ENCODE measurements at regions not wholly inside any gene's neighbourhood (a gene's known extent, or its start where the extent isn't known, plus 50 kb on each side); places are given as distances from the start of the nearest gene placed in this dataset.

DNA sequence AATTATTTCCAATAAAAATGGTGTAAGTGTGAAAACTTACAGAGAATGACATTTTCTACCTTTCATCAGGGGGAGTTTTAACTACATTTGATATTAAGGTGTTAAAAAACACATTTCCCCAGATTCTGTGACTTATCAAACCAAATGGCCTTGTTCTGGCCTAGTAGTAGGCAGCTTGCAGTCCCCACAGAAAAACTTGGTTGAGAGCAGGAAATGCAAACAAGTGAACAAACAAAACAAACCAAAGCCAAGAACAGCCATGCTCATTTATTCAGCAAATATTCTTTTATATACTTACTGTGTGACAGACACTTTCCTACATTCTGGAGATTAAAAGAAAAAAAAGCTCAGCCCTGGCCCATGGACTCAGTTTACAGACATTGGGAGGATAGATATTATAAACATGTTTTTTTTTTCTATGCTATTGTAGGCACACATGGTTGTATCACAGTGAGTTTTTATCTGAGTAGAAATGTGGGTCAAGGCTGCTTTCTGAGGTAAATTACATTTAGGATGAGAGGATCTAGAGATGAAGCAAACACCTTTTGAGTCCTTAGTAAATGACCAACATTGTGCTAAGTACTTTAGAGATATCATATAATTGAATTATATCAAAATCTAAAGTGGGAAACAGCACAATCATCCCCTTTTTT, 449.2 kb upstream of the AADAT start:
- H3K27ac ChIP-seq: no peak overlapping the region
- no peaks in the 10 kb centered on the region for H3K36me3 ChIP-seq
- no peak overlapping the region for H3K4me2 ChIP-seq
- no peak overlapping the region for H3K4me3 ChIP-seq
- no peaks in the 10 kb centered on the region for H3K4me1 ChIP-seq
- H4K20me1 ChIP-seq: no peaks in the 10 kb centered on the region
- no peak overlapping the region for H3K9ac ChIP-seq
- H3K9me3 ChIP-seq (replicated peaks in 1 of 11): 0 out of 22 replicates have a peak, but pooled peaks cover 0 to 7% (median 0%) of the 10 kb centered on the region in 11 experiments
- H3K27me3 ChIP-seq: no peaks in the 10 kb centered on the region
- TF ChIP-seq Cebpa-rat (IDR thresholded peaks at IDR 0.05): no peak

- TF ChIP-seq Cebpa-rat (IDR thresholded peaks at IDR 0.05): no peak
- H3K27ac ChIP-seq: no peak overlapping the region
Measured at GRCh38 chr4:170529748-170530722, 440.3 kb upstream of the AADAT start.

DNA sequence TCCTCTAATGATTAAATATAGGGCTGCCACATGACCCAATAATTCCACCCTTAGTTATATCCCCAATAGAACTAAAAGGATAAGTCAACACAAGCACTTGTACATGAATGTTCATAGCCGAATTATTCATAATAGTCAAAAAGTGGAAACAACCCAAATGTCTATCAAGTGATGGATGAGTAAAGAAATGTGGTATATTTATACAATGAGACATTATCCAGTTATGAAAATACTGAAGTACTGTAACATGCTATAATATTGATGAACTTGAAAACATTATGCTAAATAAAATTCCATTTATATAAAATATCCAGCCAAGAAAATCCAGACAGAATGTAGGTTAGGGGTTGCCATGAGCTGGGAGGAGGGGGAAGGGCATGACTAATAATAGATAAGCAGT, 436.7 kb upstream of the AADAT start:
- H3K27me3 ChIP-seq: no peaks in the 10 kb centered on the region
- H3K36me3 ChIP-seq: no peaks in the 10 kb centered on the region
- no peak overlapping the region for H3K4me3 ChIP-seq
- no peak overlapping the region for H3K9ac ChIP-seq
- no peak overlapping the region for H3K4me2 ChIP-seq
- H3K27ac ChIP-seq: no peak overlapping the region
- TF ChIP-seq Cebpa-rat (IDR thresholded peaks at IDR 0.05): no peak
- H4K20me1 ChIP-seq: no peaks in the 10 kb centered on the region
- H3K4me1 ChIP-seq: no peaks in the 10 kb centered on the region
- no peaks in the 10 kb centered on the region for H3K9me3 ChIP-seq (replicated peaks in 1 of 11)

More at GRCh38 chr4:170529748-170530722, 440.3 kb upstream of the AADAT start:
- Histone ChIP-seq H3K27me3 (no peaks in the 10 kb centered on the region), H3K9ac (no peak overlapping the region), H3K36me3 (no peaks in the 10 kb centered on the region), H3K9me3 (replicated peaks in 1 of 11) (no peaks in the 10 kb centered on the region), H3K4me3 (no peak overlapping the region), H4K20me1 (no peaks in the 10 kb centered on the region), H3K4me1 (no peaks in the 10 kb centered on the region), H3K4me2 (no peak overlapping the region)

DNA sequence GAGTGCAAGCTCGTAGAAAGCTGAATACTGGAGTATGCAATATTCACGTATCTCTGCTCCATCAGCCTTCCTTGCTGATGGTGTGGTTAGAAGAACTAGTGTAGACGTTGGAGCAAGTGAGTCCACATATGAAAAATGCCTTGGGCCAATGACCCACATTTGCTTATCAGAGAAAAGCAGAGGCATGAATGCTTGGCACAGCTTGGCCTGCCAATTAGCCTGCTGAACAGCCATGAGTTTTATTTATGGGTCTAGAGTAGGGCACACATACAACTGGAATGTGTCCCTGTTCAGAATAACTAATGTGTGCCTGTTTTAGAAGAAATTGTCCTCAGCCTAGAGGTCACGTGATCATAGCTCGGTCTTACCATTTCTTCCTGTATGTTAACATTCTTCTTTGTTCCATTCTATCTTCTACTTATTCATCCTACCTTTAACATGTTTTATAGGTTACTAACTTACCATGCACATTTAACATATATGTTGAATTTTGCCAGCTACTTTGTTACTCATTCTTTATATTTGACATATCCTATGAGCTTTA, 432.7 kb upstream of the AADAT start:
- no peaks in the 10 kb centered on the region for H3K36me3 ChIP-seq

GRCh38 chr4:170497689-170498088, 407.9 kb upstream of the AADAT start:
- H3K4me1 ChIP-seq: peaks cover 0 to 11% (median 4%) of the 10 kb centered on the region in 10 experiments; a peak in 7 of 20 replicates
- TF ChIP-seq Cebpa-rat (IDR thresholded peaks at IDR 0.05): no peak
- peak overlapping the region; percentile 41 to 56 (median 46) for H3K4me3 ChIP-seq
- H3K36me3 ChIP-seq: no peaks in the 10 kb centered on the region
- H3K9me3 ChIP-seq (replicated peaks in 1 of 11): peaks cover 0 to 18% (median 11%) of the 10 kb centered on the region in 11 experiments; a peak in 10 of 22 replicates
- H3K4me2 ChIP-seq: peak overlapping the region; percentile 38 to 76 (median 60)
- H3K27me3 ChIP-seq: no peaks in the 10 kb centered on the region
- H3K27ac ChIP-seq: peak overlapping the region; percentile 9 to 63 (median 45); a peak in 17 of 22 replicates
- H4K20me1 ChIP-seq: no peaks in the 10 kb centered on the region
- peak overlapping the region; percentile 47 to 65 (median 59); a peak in 19 of 22 replicates for H3K9ac ChIP-seq

More for the DNA sequence above, 432.7 kb upstream of the AADAT start:
- TF ChIP-seq Cebpa-rat (IDR thresholded peaks at IDR 0.05): no peak
- Histone ChIP-seq H3K9ac (no peak overlapping the region), H3K27ac (no peak overlapping the region), H3K4me2 (no peak overlapping the region), H3K27me3 (no peaks in the 10 kb centered on the region), H3K4me3 (no peak overlapping the region), H3K9me3 (replicated peaks in 1 of 11) (no peaks in the 10 kb centered on the region; a peak in 2 of 22 replicates), H4K20me1 (no peaks in the 10 kb centered on the region), H3K4me1 (no peaks in the 10 kb centered on the region)

DNA sequence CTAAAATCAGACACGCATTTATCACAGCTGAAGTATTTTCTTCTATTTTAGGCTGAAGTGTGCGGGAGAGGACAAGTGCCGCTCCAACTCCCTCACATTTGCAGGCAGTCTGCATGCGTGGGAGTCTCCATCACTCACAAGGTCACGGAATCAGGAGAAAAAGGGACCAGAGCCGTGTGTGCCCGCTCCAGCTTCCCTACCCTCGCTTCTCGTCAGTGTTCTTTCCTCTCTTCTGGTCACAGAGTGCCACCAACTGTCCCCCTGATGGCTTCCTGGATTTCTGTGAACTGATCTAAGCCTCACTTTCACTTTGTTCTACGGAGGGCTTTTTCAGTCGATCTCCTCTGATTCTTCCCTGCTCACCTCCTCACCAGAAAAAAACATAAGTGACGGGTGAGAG, 407.4 kb upstream of the AADAT start:
- Histone ChIP-seq H3K27me3 (no peaks in the 10 kb centered on the region), H3K36me3 (no peaks in the 10 kb centered on the region), H3K27ac (peak overlapping the region; percentile 9 to 63 (median 45); a peak in 19 of 22 replicates), H3K9ac (peak overlapping the region; percentile 47 to 65 (median 59); a peak in 20 of 22 replicates), H3K9me3 (replicated peaks in 1 of 11) (peaks cover 0 to 18% (median 11%) of the 10 kb centered on the region in 11 experiments; a peak in 10 of 22 replicates), H3K4me3 (peak overlapping the region; percentile 41 to 56 (median 46)), H4K20me1 (no peaks in the 10 kb centered on the region), H3K4me1 (peaks cover 0 to 11% (median 4%) of the 10 kb centered on the region in 10 experiments; a peak in 7 of 20 replicates), H3K4me2 (peak overlapping the region; percentile 38 to 76 (median 60))
- no peak for TF ChIP-seq Cebpa-rat (IDR thresholded peaks at IDR 0.05)

DNA sequence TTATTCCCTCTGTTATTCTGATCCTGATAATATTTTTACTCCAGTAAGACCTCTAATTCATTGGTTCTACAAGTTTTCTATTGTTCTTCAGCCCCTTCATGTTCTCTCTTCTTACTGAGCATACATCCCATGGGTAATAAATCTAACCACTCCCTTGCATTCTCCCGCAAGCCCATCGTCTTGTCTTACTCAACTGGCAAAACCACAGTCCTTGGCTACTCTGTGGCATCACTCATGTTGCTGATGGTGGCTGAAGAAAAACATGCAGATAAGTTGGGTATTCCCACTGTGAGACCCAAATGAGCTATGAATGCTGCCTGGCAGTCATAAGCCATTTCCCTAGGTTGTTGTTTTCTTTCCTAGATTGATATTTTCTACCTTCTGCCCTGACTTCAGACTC, 402.2 kb upstream of the AADAT start:
- no peaks in the 10 kb centered on the region for H3K27me3 ChIP-seq
- TF ChIP-seq Cebpa-rat (IDR thresholded peaks at IDR 0.05): no peak

GRCh38 chr4:170476351-170476750, 386.6 kb upstream of the AADAT start:
- Histone ChIP-seq H3K27ac (no peak overlapping the region), H3K27me3 (no peaks in the 10 kb centered on the region), H3K4me1 (no peaks in the 10 kb centered on the region), H3K36me3 (no peaks in the 10 kb centered on the region), H3K9ac (no peak overlapping the region), H4K20me1 (no peaks in the 10 kb centered on the region), H3K9me3 (replicated peaks in 1 of 11) (no peaks in the 10 kb centered on the region), H3K4me2 (no peak overlapping the region), H3K4me3 (no peak overlapping the region)
- TF ChIP-seq Cebpa-rat (IDR thresholded peaks at IDR 0.05): no peak

More for the DNA sequence above, 402.2 kb upstream of the AADAT start:
- Histone ChIP-seq H4K20me1 (no peaks in the 10 kb centered on the region), H3K9ac (no peak overlapping the region), H3K4me3 (no peak overlapping the region), H3K4me1 (0 out of 20 replicates have a peak, but pooled peaks cover 0 to 5% (median 0%) of the 10 kb centered on the region in 10 experiments), H3K27ac (no peak overlapping the region), H3K4me2 (peak overlapping the region in 1 of 11 experiments; percentile 18; a peak in 1 of 22 replicates), H3K9me3 (replicated peaks in 1 of 11) (peaks cover 0 to 18% (median 11%) of the 10 kb centered on the region in 11 experiments; a peak in 10 of 22 replicates), H3K36me3 (no peaks in the 10 kb centered on the region)

GRCh38 chr4:170465429-170465828, 375.7 kb upstream of the AADAT start:
- H3K9ac ChIP-seq: no peak overlapping the region
- H3K4me1 ChIP-seq: peaks cover 0 to 4% (median 0%) of the 10 kb centered on the region in 10 experiments; a peak in 1 of 20 replicates
- no peak overlapping the region for H3K27ac ChIP-seq
- TF ChIP-seq Cebpa-rat (IDR thresholded peaks at IDR 0.05): no peak
- no peaks in the 10 kb centered on the region for H3K36me3 ChIP-seq
- no peaks in the 10 kb centered on the region for H3K9me3 ChIP-seq (replicated peaks in 1 of 11)
- no peaks in the 10 kb centered on the region for H4K20me1 ChIP-seq
- no peak overlapping the region for H3K4me2 ChIP-seq
- H3K27me3 ChIP-seq: no peaks in the 10 kb centered on the region
- no peak overlapping the region for H3K4me3 ChIP-seq

Data from BLaER1 treated with 17β-estradiol and CSF1 and Interleukin-3, amounts not matched to agents 10 nM and 100 nM (cell line).